HEK293 (cell line): ENCODE measurements at regions not wholly inside any gene's neighbourhood (a gene's known extent, or its start where the extent isn't known, plus 50 kb on each side); places are given as distances from the start of the nearest gene placed in this dataset.
"Not testable (repeated sequence)": the region's sequence is repeated elsewhere in the genome, so short reads cannot be mapped to it uniquely, and the experiment has no call there.

ENCODE experiments used
- CTCF ChIA-PET: fragments of 350-600 bp; formaldehyde crosslinking; extraction: SDS; loops from one replicate; lab custom pipeline; 2021; ENCODE audit warnings: antibody characterized with exemption; lab: Yijun Ruan, JAX
- POLR2A ChIA-PET: fragments of 300-600 bp; formaldehyde crosslinking; extraction: SDS; loops from one replicate; lab custom pipeline; 2020; ENCODE audit warnings: antibody characterized with exemption, inconsistent platforms; lab: Yijun Ruan, JAX
- H3K27ac ChIP-seq: fragments of 200-500 bp; sonication (Bioruptor generic); 2 replicates; pipeline ENCODE4 v1.5.1; 2014; ENCODE audit warnings: low read depth, low read length, control low read depth, inconsistent platforms; ENCODE audit errors: extremely low read depth
- H3K36me3 ChIP-seq, 2 experiments: fragments of 200-500 bp in 1 of 2; sonication (Bioruptor generic) in 1 of 2; 1 replicate in 1 of 2; 2 replicates in 1 of 2; pipeline ENCODE4 v1.5.1; 2014 to 2017; ENCODE audit warnings: inconsistent platforms in 2 of 2, low read length in 2 of 2; ENCODE audit not compliant: control insufficient read depth in 2 of 2, insufficient read depth in 1 of 2
- H3K4me1 ChIP-seq: fragments of 200-500 bp; sonication (Bioruptor generic); 2 replicates; pipeline ENCODE4 v1.5.1; 2014; ENCODE audit warnings: mild to moderate bottlenecking, low read length, inconsistent platforms; ENCODE audit not compliant: control insufficient read depth, insufficient read depth
- H3K4me3 ChIP-seq: 2 replicates; pipeline ENCODE4 v1.5.1; 2011; ENCODE audit warnings: low read depth, mild to moderate bottlenecking, control low read depth, low read length, moderate library complexity
- H3K9me3 ChIP-seq: fragments of 200-500 bp; sonication (Bioruptor generic); 2 replicates; pipeline ENCODE4 v1.5.1; 2014; ENCODE audit warnings: low read depth, low read length, inconsistent platforms; ENCODE audit not compliant: control insufficient read depth, insufficient read depth
- MYNN ChIP-seq: fragments of 450-650 bp; formaldehyde crosslinking; IDR thresholded peaks from 2 replicates; pipeline ENCODE4 v1.5.1; 2016; ENCODE audit warnings: missing biosample characterization, missing genetic modification characterization, borderline replicate concordance
- PATZ1 ChIP-seq: fragments of 450-650 bp; formaldehyde crosslinking; IDR thresholded peaks from 2 replicates; pipeline ENCODE4 v1.5.1; 2016; ENCODE audit warnings: missing biosample characterization, missing genetic modification characterization
- PBX3 ChIP-seq: sonication (generic); formaldehyde crosslinking; IDR thresholded peaks from 2 replicates; pipeline ENCODE4 v1.8.1; 2022; ENCODE audit warnings: mild to moderate bottlenecking, moderate library complexity, missing genetic modification reagents
- REST ChIP-seq: fragments of 450-650 bp; formaldehyde crosslinking; IDR thresholded peaks from 2 replicates; pipeline ENCODE4 v1.5.1; 2016; ENCODE audit warnings: missing biosample characterization, missing genetic modification characterization
- ZEB2 ChIP-seq: fragments of 450-650 bp; formaldehyde crosslinking; IDR thresholded peaks from 2 replicates; pipeline ENCODE4 v1.5.1; 2016; ENCODE audit warnings: missing biosample characterization, missing genetic modification characterization
- ZNF121 ChIP-seq: fragments of 450-650 bp; formaldehyde crosslinking; IDR thresholded peaks from 2 replicates; pipeline ENCODE4 v1.5.1; 2016; ENCODE audit warnings: missing biosample characterization, missing genetic modification characterization
- ZNF140 ChIP-seq: fragments of 450-650 bp; formaldehyde crosslinking; IDR thresholded peaks from 2 replicates; pipeline ENCODE4 v1.5.1; 2016; ENCODE audit warnings: missing biosample characterization, missing genetic modification characterization
- ZNF211 ChIP-seq: fragments of 450-650 bp; formaldehyde crosslinking; IDR thresholded peaks from 2 replicates; pipeline ENCODE4 v1.5.1; 2016; ENCODE audit warnings: low read depth, missing biosample characterization, missing genetic modification characterization
- ZNF341 ChIP-seq: fragments of 450-650 bp; formaldehyde crosslinking; IDR thresholded peaks from 2 replicates; pipeline ENCODE4; 2016; ENCODE audit warnings: low read depth, missing biosample characterization, missing genetic modification characterization
- ZNF404 ChIP-seq: fragments of 450-650 bp; formaldehyde crosslinking; IDR thresholded peaks from 2 replicates; pipeline ENCODE4 v1.5.1; 2017; ENCODE audit warnings: missing biosample characterization, missing genetic modification characterization
- ZNF423 ChIP-seq: fragments of 450-650 bp; formaldehyde crosslinking; IDR thresholded peaks from 2 replicates; pipeline ENCODE4 v1.5.1; 2016; ENCODE audit warnings: missing biosample characterization, missing genetic modification characterization
- ZNF529 ChIP-seq: fragments of 450-650 bp; formaldehyde crosslinking; IDR thresholded peaks from 2 replicates; pipeline ENCODE4 v1.5.1; 2017; ENCODE audit warnings: missing genetic modification characterization, missing biosample characterization; ENCODE audit not compliant: insufficient replicate concordance
- ZNF544 ChIP-seq: fragments of 450-650 bp; formaldehyde crosslinking; IDR thresholded peaks from 2 replicates; pipeline ENCODE4 v1.5.0; 2017; ENCODE audit warnings: missing biosample characterization, missing genetic modification characterization
- ZNF639 ChIP-seq: fragments of 450-650 bp; formaldehyde crosslinking; IDR thresholded peaks from 2 replicates; pipeline ENCODE4 v1.5.1; 2016; ENCODE audit warnings: missing biosample characterization, missing genetic modification characterization
- ZNF791 ChIP-seq: fragments of 450-650 bp; formaldehyde crosslinking; IDR thresholded peaks from 2 replicates; pipeline ENCODE4 v1.5.1; 2016; ENCODE audit warnings: missing biosample characterization, missing genetic modification characterization

GRCh38 chr11:23320131-23320530 is 459.9 kb upstream of the CCDC179 start (continued):
- no peak for TF ChIP-seq REST

GRCh38 chr11:23335586-23335985 is 475.3 kb upstream of the CCDC179 start:
- H3K9me3 ChIP-seq, H3K4me3 ChIP-seq, H3K4me1 ChIP-seq, CTCF ChIA-PET, POLR2A ChIA-PET, H3K27ac ChIP-seq, H3K36me3 ChIP-seq: not testable (repeated sequence)

GRCh38 chr11:23336961-23337360 is 476.7 kb upstream of the CCDC179 start:
- no peak overlapping the region for H3K4me3 ChIP-seq
- no peak overlapping the region for H3K27ac ChIP-seq
- no peaks in the 10 kb centered on the region for H3K9me3 ChIP-seq
- TF ChIP-seq ZEB2, result no peak
- TF ChIP-seq ZNF639 (tag by site-specific recombination), result no peak
- TF ChIP-seq ZNF121 (tag by site-specific recombination), result no peak
- TF ChIP-seq ZNF423 (tag by site-specific recombination), result no peak
- no peak for TF ChIP-seq ZNF529 (tag by site-specific recombination)
- no peak for TF ChIP-seq ZNF791 (tag by site-specific recombination)
- no peak for TF ChIP-seq ZNF404 (tag by site-specific recombination)
- ChIA-PET CTCF (interaction anchor here (0.6 kb wide), 1 partner anchor 23 kb away, joined by 5 read pairs; no protein-coding TSS in a partner anchor), POLR2A (no interaction called here)
- no peaks in the 10 kb centered on the region for H3K36me3 ChIP-seq
- no peaks in the 10 kb centered on the region for H3K4me1 ChIP-seq

- Histone ChIP-seq H3K27ac (no peak overlapping the region), H3K9me3 (no peaks in the 10 kb centered on the region), H3K36me3 (no peaks in the 10 kb centered on the region), H3K4me3 (no peak overlapping the region), H3K4me1 (no peaks in the 10 kb centered on the region)
- ChIA-PET CTCF (no interaction called here), POLR2A (no interaction called here)
- no peak for TF ChIP-seq ZNF211
- TF ChIP-seq ZNF341 (tag by site-specific recombination), result no peak
- TF ChIP-seq MYNN, result no peak
- no peak for TF ChIP-seq PBX3
- TF ChIP-seq ZNF140 (tag by site-specific recombination), result no peak
- TF ChIP-seq PATZ1 (tag by site-specific recombination), result no peak
- TF ChIP-seq ZNF544 (tag by site-specific recombination), result no peak
Measured at GRCh38 chr11:23353611-23354010, 493.3 kb upstream of the CCDC179 start.
